ENCODE measurements at regions not wholly inside any gene's neighbourhood (a gene's known extent, or its start where the extent isn't known, plus 50 kb on each side); places are given as distances from the start of the nearest gene placed in this dataset.

- ChIA-PET POLR2A (ENCODE audit: partially characterized antibody) (no interaction called here), CTCF (ENCODE audit: partially characterized antibody) (interaction anchor here (1.3 kb wide), 1 partner anchor 28 kb away, joined by 4 read pairs; no protein-coding TSS in a partner anchor)
- WGBS, 2 experiments (ENCODE audit: extremely low coverage in 1 of 2, insufficient coverage in 1 of 2, insufficient read length in 1 of 2, insufficient replicate concordance in 2 of 2, low coverage in 1 of 2, low lambda C conversion rate in 2 of 2, missing lambda C conversion rate in 1 of 2): 94% methylated on average over 5 of the region's 5 CpGs; no CpG with 5 or more reads in 1 of the 2 experiments
Observed at GRCh38 chr3:72129501-72130094, 344.6 kb upstream of the PROK2 start.

More at GRCh38 chr3:72129501-72130094, 344.6 kb upstream of the PROK2 start:
- H3K23ac ChIP-seq (ENCODE audit: insufficient read length): no peak overlapping the region
- no peak overlapping the region for H2BK120ac ChIP-seq (replicated peaks; ENCODE audit: low read depth, low read length)
- no peak overlapping the region for H2BK12ac ChIP-seq (ENCODE audit: low read depth, low read length)
- no peak overlapping the region for H4K91ac ChIP-seq (replicated peaks; ENCODE audit: insufficient read length, low read length)
- no peak overlapping the region for H3K4me2 ChIP-seq (ENCODE audit: insufficient read depth in 1 of 2, low read depth in 2 of 2, low read length in 2 of 2)
- H3K14ac ChIP-seq (ENCODE audit: insufficient read length): no peak overlapping the region
- no peak overlapping the region for H3K27ac ChIP-seq (ENCODE audit: low read depth, low read length)
- H3K9me3 ChIP-seq (ENCODE audit: insufficient read depth in 2 of 2, low read depth in 1 of 2, low read length in 1 of 2): no peaks in the 10 kb centered on the region
- no peak overlapping the region for H3K4ac ChIP-seq (replicated peaks; ENCODE audit: insufficient read length, low read depth, low read length)
- no peak overlapping the region for H3K56ac ChIP-seq (replicated peaks; ENCODE audit: insufficient read length, low read depth, low read length)
- H2BK15ac ChIP-seq (ENCODE audit: low read length): no peak overlapping the region
- H3K4me1 ChIP-seq (replicated peaks in 1 of 4; ENCODE audit: control insufficient read depth in 3 of 4, insufficient read depth in 4 of 4, low read length in 3 of 4): no peaks in the 10 kb centered on the region
- H3K27me3 ChIP-seq (replicated peaks in 1 of 4; ENCODE audit: control insufficient read depth in 3 of 4, extremely low read depth in 1 of 4, insufficient read depth in 3 of 4, low read length in 3 of 4): no peaks in the 10 kb centered on the region; a peak in 1 of 7 replicates
- H2AK5ac ChIP-seq (ENCODE audit: low read depth, low read length): no peak overlapping the region
- H3K79me1 ChIP-seq (ENCODE audit: low read depth, low read length): no peaks in the 10 kb centered on the region
- no peak overlapping the region for H4K8ac ChIP-seq (ENCODE audit: extremely low read depth, insufficient read depth, low read length)
- no peak overlapping the region for H3K9ac ChIP-seq (replicated peaks in 1 of 4; ENCODE audit: extremely low read depth in 1 of 4, low read depth in 3 of 4, low read length in 3 of 4)
- H3K4me3 ChIP-seq (ENCODE audit: extremely low read depth in 1 of 4, insufficient read depth in 2 of 4, low read depth in 3 of 4, low read length in 4 of 4): no peak overlapping the region
- H3K18ac ChIP-seq (ENCODE audit: extremely low read depth, low read length): no peak overlapping the region
- no peak overlapping the region for H4K5ac ChIP-seq (ENCODE audit: insufficient read length, low read depth, low read length)
- DNase-seq (ENCODE audit: low read depth in 1 of 2, low spot score in 2 of 2) (no peak), FAIRE-seq (no peak)
- H2BK20ac ChIP-seq (ENCODE audit: low read length): no peak overlapping the region
- no peak overlapping the region for H2BK5ac ChIP-seq (ENCODE audit: low read depth, low read length)
- TF ChIP-seq, protein P1, sequence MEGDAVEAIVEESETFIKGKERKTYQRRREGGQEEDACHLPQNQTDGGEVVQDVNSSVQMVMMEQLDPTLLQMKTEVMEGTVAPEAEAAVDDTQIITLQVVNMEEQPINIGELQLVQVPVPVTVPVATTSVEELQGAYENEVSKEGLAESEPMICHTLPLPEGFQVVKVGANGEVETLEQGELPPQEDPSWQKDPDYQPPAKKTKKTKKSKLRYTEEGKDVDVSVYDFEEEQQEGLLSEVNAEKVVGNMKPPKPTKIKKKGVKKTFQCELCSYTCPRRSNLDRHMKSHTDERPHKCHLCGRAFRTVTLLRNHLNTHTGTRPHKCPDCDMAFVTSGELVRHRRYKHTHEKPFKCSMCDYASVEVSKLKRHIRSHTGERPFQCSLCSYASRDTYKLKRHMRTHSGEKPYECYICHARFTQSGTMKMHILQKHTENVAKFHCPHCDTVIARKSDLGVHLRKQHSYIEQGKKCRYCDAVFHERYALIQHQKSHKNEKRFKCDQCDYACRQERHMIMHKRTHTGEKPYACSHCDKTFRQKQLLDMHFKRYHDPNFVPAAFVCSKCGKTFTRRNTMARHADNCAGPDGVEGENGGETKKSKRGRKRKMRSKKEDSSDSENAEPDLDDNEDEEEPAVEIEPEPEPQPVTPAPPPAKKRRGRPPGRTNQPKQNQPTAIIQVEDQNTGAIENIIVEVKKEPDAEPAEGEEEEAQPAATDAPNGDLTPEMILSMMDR (IDR thresholded peaks at IDR 0.05; ENCODE audit: control extremely low read depth in 1 of 3, insufficient read depth in 1 of 3, low read depth in 1 of 3, low read length in 3 of 3): no peak
- TF ChIP-seq POU5F1 (IDR thresholded peaks at IDR 0.05; ENCODE audit: low read depth, low read length) (no peak), SIRT6 (IDR thresholded peaks at IDR 0.05; ENCODE audit: low read length) (no peak), CBX5 (IDR thresholded peaks at IDR 0.05; ENCODE audit: low read depth, low read length) (no peak), TCF12 (IDR thresholded peaks at IDR 0.05; ENCODE audit: low read depth, low read length) (no peak), HDAC2 (IDR thresholded peaks at IDR 0.05; ENCODE audit: borderline replicate concordance in 1 of 2, low read depth in 2 of 2, low read length in 2 of 2) (no peak), EGR1 (IDR thresholded peaks at IDR 0.05; ENCODE audit: borderline replicate concordance, low read depth, low read length) (no peak), YY1 (IDR thresholded peaks at IDR 0.05; ENCODE audit: low read depth, low read length) (no peak), TAF1 (IDR thresholded peaks at IDR 0.05; ENCODE audit: low read depth, low read length) (no peak), ATF3 (IDR thresholded peaks at IDR 0.05; ENCODE audit: insufficient read depth, low read depth, low read length) (no peak)
- H3K36me3 ChIP-seq (ENCODE audit: control insufficient read depth in 2 of 4, insufficient read depth in 4 of 4, low read length in 3 of 4): no peaks in the 10 kb centered on the region
- no peaks in the 10 kb centered on the region for H4K20me1 ChIP-seq (replicated peaks in 1 of 2; ENCODE audit: control insufficient read depth in 1 of 2, insufficient read depth in 2 of 2, low read length in 2 of 2)
- H2AFZ ChIP-seq (ENCODE audit: low read length): no peak overlapping the region
- H3K79me2 ChIP-seq (ENCODE audit: control insufficient read depth in 1 of 2, insufficient read depth in 2 of 2, low read length in 2 of 2): no peaks in the 10 kb centered on the region
- H3K23me2 ChIP-seq (ENCODE audit: low read depth, low read length): no peaks in the 10 kb centered on the region

Data from H1 (cell line).